Astrocyte (in vitro differentiated cells and primary cell): ENCODE measurements at regions not wholly inside any gene's neighbourhood (a gene's known extent, or its start where the extent isn't known, plus 50 kb on each side); places are given as distances from the start of the nearest gene placed in this dataset.

ENCODE experiments used
- DNase-seq: peaks from one replicate; pipeline ENCODE4 v3.0.0-alpha.2; 2010; ENCODE audit warnings: low read depth
- FAIRE-seq: peaks from 2 replicates; lab custom pipeline; 2011; peaks lifted over from hg19 to GRCh38; lab: Jason Lieb, UNC
- H2AFZ ChIP-seq: 2 replicates; pipeline ENCODE4 v1.6.0; 2012; ENCODE audit warnings: low read depth, low read length, inconsistent platforms
- H3K27ac ChIP-seq: 2 replicates; pipeline ENCODE4 v1.5.1; 2011; ENCODE audit warnings: low read depth, low read length, inconsistent platforms
- H3K27me3 ChIP-seq: 2 replicates; pipeline ENCODE4 v1.6.0; 2011; ENCODE audit warnings: low read length, inconsistent platforms; ENCODE audit not compliant: insufficient read depth
- H3K36me3 ChIP-seq: 2 replicates; pipeline ENCODE4 v1.5.1; 2011; ENCODE audit warnings: low read length, inconsistent platforms; ENCODE audit not compliant: insufficient read depth
- H3K4me1 ChIP-seq: 2 replicates; pipeline ENCODE4 v1.5.1; 2011; ENCODE audit warnings: low read length, inconsistent platforms; ENCODE audit not compliant: insufficient read depth
- H3K4me2 ChIP-seq: 2 replicates; pipeline ENCODE4 v1.6.0; 2012; ENCODE audit warnings: low read length, inconsistent platforms
- H3K4me3 ChIP-seq: 2 replicates; pipeline ENCODE4 v1.5.1; 2011; ENCODE audit warnings: low read depth, mild to moderate bottlenecking, low read length, inconsistent platforms; ENCODE audit not compliant: insufficient read depth
- H3K79me2 ChIP-seq: 2 replicates; pipeline ENCODE4 v1.6.0; 2012; ENCODE audit warnings: mild to moderate bottlenecking, low read length, inconsistent platforms; ENCODE audit not compliant: insufficient read depth
- H3K9ac ChIP-seq: 2 replicates; pipeline ENCODE4 v1.6.0; 2012; ENCODE audit warnings: mild to moderate bottlenecking, low read length, inconsistent platforms
- H3K9me3 ChIP-seq: 2 replicates; pipeline ENCODE4 v1.5.1; 2012; ENCODE audit warnings: low read depth, mild to moderate bottlenecking, low read length, inconsistent platforms; ENCODE audit not compliant: insufficient read depth
- H4K20me1 ChIP-seq: 2 replicates; pipeline ENCODE4 v1.6.0; 2012; ENCODE audit warnings: low read length, inconsistent platforms; ENCODE audit not compliant: insufficient read depth
- H3K27ac Mint-ChIP-seq: one replicate; pipeline ENCODE4 v1.8.0; 2021; ENCODE audit warnings: mild to moderate bottlenecking, mixed read lengths; ENCODE audit not compliant: unreplicated experiment
- H3K27me3 Mint-ChIP-seq: one replicate; pipeline ENCODE4 v1.8.0; 2021; ENCODE audit warnings: low read depth, mixed read lengths; ENCODE audit not compliant: unreplicated experiment
- H3K36me3 Mint-ChIP-seq: one replicate; pipeline ENCODE4 v1.8.0; 2021; ENCODE audit warnings: low read depth, mixed read lengths; ENCODE audit not compliant: unreplicated experiment
- H3K4me1 Mint-ChIP-seq: one replicate; pipeline ENCODE4 v1.8.0; 2021; ENCODE audit warnings: low read depth, mixed read lengths; ENCODE audit not compliant: unreplicated experiment
- H3K4me3 Mint-ChIP-seq: one replicate; pipeline ENCODE4 v1.8.0; 2021; ENCODE audit warnings: mild to moderate bottlenecking, moderate library complexity, mixed read lengths; ENCODE audit not compliant: unreplicated experiment
- H3K9me3 Mint-ChIP-seq: one replicate; pipeline ENCODE4 v1.8.0; 2021; ENCODE audit warnings: mild to moderate bottlenecking, mixed read lengths; ENCODE audit not compliant: unreplicated experiment
- CTCF ChIP-seq: IDR thresholded peaks from 2 replicates; pipeline ENCODE4 v1.5.1; 2011; ENCODE audit warnings: low read depth, mild to moderate bottlenecking, inconsistent platforms, low read length, moderate library complexity; ENCODE audit not compliant: insufficient read depth
- EZH2 ChIP-seq: IDR thresholded peaks from 2 replicates; pipeline ENCODE4 v1.6.1; 2012; ENCODE audit warnings: mild to moderate bottlenecking, low read length, inconsistent platforms; ENCODE audit not compliant: insufficient read depth

DNA sequence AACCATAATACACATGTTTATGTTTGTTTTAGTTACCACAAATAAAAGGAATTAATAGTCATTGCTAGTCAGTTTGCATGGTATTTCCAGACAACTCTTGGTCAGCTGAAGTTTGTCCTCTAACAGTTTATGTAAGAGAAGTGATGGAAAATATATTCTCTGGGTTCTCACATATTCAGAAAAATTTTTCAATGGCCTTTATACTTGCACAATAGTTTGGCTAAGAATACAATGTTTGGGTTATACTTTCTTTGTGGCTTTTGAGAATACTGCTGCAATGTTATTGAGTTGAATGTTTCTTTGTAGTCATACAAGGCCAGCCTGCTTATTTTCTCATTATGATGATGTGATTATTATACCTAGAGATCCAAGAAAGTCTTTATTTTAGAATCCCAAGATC is 133.9 kb downstream of the RAP2B start:
- H3K9me3 ChIP-seq = no peaks in the 10 kb centered on the region
- TF ChIP-seq EZH2 (no peak), CTCF (no peak)
- Mint-ChIP-seq H3K27ac (no peak overlapping the region), H3K27me3 (no peaks in the 10 kb centered on the region), H3K36me3 (no peaks in the 10 kb centered on the region), H3K4me3 (no peak overlapping the region), H3K4me1 (peaks cover 4% of the 10 kb centered on the region), H3K9me3 (no peaks in the 10 kb centered on the region)
- no peak overlapping the region for H3K27ac ChIP-seq
- no peak overlapping the region for H3K9ac ChIP-seq
- H3K4me3 ChIP-seq = no peak overlapping the region
- H3K27me3 ChIP-seq = no peaks in the 10 kb centered on the region
- H3K4me1 ChIP-seq = no peaks in the 10 kb centered on the region
- H3K4me2 ChIP-seq = no peak overlapping the region
- FAIRE-seq (no peak), DNase-seq (peak; percentile 28)
- H2AFZ ChIP-seq = no peak overlapping the region
- no peaks in the 10 kb centered on the region for H3K79me2 ChIP-seq
- H3K36me3 ChIP-seq = no peaks in the 10 kb centered on the region
- H4K20me1 ChIP-seq = no peaks in the 10 kb centered on the region

GRCh38 chr3:153305189-153305588 is 143.2 kb downstream of the RAP2B start:
- no peak for TF ChIP-seq CTCF
- no peak for TF ChIP-seq EZH2
- Histone ChIP-seq H2AFZ (no peak overlapping the region), H3K79me2 (no peaks in the 10 kb centered on the region), H3K27ac (no peak overlapping the region), H4K20me1 (no peaks in the 10 kb centered on the region), H3K4me1 (no peaks in the 10 kb centered on the region), H3K9me3 (no peaks in the 10 kb centered on the region), H3K27me3 (no peaks in the 10 kb centered on the region), H3K4me2 (no peak overlapping the region), H3K9ac (no peak overlapping the region), H3K36me3 (no peaks in the 10 kb centered on the region), H3K4me3 (no peak overlapping the region)
- H3K27ac Mint-ChIP-seq = no peak overlapping the region
- FAIRE-seq (no peak), DNase-seq (no peak)
- no peaks in the 10 kb centered on the region for H3K36me3 Mint-ChIP-seq
- H3K9me3 Mint-ChIP-seq = no peaks in the 10 kb centered on the region
- no peaks in the 10 kb centered on the region for H3K27me3 Mint-ChIP-seq
- H3K4me1 Mint-ChIP-seq = no peaks in the 10 kb centered on the region
- H3K4me3 Mint-ChIP-seq = no peak overlapping the region

DNA sequence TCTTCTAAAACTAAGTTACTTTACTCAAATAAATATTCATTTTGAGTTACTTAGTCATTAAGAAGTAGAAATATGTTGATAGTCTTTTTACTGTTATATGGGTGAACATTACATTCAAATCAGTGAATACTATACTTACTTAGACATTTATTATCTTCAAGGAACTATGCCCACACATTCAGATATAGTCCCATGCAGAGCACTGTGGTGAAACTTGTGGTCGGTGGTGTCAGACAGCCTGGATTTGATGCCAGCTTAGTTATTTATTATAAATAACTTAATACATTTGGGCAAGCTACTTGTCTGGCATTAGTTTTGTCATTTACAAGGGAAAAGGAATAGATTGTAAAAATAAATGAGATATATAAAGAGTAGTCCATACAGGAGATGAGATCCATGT is 149.5 kb downstream of the RAP2B start:
- no peaks in the 10 kb centered on the region for H3K27me3 ChIP-seq
- H3K27ac ChIP-seq = no peak overlapping the region
- H3K79me2 ChIP-seq = no peaks in the 10 kb centered on the region
- H3K36me3 ChIP-seq = no peaks in the 10 kb centered on the region
- peaks cover 16% of the 10 kb centered on the region for H3K4me1 Mint-ChIP-seq
- H3K4me3 Mint-ChIP-seq = no peak overlapping the region
- H3K4me3 ChIP-seq = no peak overlapping the region
- H3K9ac ChIP-seq = no peak overlapping the region
- no peaks in the 10 kb centered on the region for H4K20me1 ChIP-seq
- peak; percentile 59 for DNase-seq
- TF ChIP-seq CTCF (no peak), EZH2 (no peak)
- peaks cover 5% of the 10 kb centered on the region for H3K9me3 ChIP-seq
- FAIRE-seq = no peak
- H3K9me3 Mint-ChIP-seq = no peaks in the 10 kb centered on the region
- no peak overlapping the region for H2AFZ ChIP-seq
- no peaks in the 10 kb centered on the region for H3K4me1 ChIP-seq
- H3K4me2 ChIP-seq = no peak overlapping the region
- no peak overlapping the region for H3K27ac Mint-ChIP-seq
- H3K36me3 Mint-ChIP-seq = no peaks in the 10 kb centered on the region
- no peaks in the 10 kb centered on the region for H3K27me3 Mint-ChIP-seq
